NCI-H510A treated with DMSO at 0.1 percent for 48 hours (cell line): ENCODE measurements at regions not wholly inside any gene's neighbourhood (a gene's known extent, or its start where the extent isn't known, plus 50 kb on each side); places are given as distances from the start of the nearest gene placed in this dataset.

ENCODE experiments used
- DNase-seq: peaks from one replicate; lab custom pipeline; 2025; lab: John Stamatoyannopoulos, UW

DNA sequence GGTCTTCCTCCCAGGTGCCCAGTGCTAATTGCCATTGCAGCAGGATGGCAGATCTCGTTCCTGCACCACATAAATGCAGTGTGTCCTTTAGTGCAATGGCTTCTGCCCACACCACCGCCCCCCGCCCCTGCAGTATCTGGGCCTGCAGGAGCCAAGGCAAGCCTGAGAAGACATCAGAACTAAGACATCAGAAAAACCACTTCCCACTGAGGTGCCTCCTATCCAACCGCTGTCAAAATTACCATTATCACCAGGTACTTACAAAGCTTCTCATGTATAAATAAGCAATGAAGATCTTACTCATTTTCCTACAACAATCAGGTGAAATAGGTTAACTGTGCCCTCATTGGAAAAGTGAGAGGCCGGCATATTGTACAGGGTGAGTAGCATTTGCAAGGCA, 228.8 kb downstream of the FBXO15 start:
- no peak for DNase-seq

DNA sequence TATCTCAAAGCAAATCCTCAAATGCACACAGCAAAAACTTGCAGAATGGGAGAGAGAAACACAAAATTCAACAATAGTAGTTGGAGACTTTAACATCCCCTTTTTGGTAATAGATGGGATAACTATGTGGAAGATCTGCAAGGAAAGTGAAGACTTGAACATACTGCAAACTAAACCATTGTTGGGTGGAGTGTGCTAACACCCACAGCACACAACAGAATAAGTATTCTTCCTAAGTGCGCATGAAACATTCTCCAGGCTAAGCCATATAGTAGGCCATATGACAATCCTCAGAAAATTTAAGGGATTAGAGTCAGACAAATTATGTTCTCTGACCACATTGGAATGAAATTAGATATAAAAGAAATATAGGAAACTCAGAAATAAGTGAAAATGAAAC, 230.6 kb downstream of the FBXO15 start:
- no peak for DNase-seq

DNA sequence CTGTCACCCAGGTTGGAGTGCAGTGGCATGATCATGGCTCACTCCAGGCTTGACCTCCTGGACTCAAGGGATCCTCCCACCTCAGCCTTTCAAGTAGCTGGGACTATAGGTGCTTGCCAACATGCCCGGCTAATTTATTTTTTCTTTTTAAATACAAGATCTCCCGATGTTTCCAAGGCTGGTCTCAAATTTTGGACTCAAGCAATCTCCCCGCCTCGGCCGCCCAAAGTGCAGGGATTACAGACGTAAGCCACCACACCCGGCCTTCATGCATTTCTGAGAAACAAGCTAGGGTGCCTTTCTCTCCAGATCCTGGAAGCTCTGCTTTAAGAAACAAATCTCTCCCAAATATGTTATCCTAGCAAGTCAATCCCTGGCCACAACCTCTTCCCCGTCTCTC, 234.1 kb downstream of the FBXO15 start:
- no peak for DNase-seq

DNA sequence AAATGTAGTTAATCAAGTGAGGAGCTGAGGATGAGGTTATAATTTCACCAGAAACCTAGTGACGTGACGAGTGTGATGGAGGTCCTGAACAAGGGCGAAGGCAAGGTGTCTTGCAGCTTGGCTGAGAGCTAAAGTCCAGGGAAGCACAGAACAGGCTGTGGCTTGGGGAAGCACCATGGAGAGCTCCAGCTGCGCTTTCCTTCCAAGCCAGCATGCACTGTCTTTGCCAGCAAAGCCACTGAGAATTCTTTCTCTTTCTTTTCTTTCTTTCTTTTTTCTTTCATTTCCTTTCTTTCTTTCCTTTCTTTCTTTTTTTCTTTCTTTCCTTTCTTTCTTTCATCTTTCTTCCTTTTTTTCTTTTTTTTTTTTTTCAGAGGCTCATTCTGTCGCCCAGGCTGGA, 239.3 kb downstream of the FBXO15 start:
- DNase-seq, result no peak

- no peak for DNase-seq
Measured at GRCh38 chr18:73901566-73901965, 246.1 kb downstream of the FBXO15 start.

DNA sequence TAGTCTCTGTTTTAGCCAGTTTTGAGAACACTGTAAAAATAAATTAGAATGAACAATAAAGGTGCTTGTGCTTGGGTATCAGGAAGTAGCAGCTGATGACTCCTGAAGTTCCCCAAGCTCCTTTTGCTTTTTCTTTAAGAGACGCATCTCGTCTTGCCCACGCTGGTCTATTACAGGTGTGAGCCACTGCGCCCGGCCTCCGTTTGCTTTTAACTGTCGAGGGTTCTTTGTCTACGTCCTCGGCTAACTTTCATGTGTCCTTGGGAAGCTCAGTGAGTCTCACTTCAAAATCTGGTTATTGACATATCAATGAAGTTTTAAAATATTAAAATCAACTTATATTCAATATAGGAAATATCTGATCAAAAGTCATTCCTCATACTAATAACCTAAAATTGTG, 246.5 kb downstream of the FBXO15 start:
- DNase-seq, result no peak

DNA sequence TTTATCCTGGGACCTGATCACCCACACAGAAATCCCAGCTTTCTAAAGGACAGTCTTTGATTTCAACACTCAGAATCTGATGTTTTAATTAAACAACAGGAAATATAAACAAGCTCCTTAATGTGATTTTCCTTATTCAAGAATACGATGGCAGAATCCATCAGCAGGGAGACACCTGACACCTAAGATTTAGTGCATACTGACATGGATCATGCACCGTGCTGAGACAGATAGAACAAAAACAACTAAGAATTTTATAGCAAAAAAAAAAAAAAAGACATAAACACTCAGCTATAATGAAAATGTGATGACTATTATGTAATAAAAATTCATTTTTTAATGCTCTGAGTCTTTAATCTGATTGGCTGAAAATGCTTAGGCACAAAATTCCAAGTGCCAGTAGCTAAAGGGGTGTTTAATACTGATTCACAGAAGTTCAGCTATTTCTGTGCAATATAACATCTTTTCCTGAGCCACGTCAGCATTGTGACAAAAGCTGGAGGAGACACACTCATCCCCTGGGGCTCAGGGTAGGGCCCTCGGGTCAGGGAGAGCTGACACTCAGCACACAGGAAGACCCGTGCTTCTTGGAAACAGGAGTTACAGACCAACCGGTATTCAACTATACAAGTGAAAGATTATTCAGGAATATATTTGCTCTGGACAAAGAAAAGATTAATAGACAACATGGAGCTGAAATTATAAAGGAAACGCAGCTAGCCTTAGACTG, 247.4 kb downstream of the FBXO15 start:
- no peak for DNase-seq

DNA sequence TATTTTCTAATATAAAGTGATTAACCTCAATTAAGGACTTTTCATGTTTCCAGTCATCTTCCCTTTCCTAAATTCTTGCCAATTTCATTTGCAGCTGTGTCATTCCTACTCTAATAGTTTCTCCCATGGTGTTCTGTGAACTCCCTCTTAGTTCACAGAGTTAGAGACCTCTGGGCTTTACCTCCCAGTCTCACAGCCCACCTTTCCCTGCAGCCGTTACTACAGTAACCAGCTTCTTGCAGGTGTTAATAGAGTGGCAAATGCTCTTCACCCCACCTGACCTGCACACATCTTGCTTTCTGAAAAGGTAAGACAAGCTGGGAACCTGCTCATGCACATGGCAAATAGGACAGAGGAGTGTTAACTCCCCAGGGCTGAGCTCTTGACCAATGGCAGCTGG, 250.1 kb downstream of the FBXO15 start:
- DNase-seq, result no peak

DNA sequence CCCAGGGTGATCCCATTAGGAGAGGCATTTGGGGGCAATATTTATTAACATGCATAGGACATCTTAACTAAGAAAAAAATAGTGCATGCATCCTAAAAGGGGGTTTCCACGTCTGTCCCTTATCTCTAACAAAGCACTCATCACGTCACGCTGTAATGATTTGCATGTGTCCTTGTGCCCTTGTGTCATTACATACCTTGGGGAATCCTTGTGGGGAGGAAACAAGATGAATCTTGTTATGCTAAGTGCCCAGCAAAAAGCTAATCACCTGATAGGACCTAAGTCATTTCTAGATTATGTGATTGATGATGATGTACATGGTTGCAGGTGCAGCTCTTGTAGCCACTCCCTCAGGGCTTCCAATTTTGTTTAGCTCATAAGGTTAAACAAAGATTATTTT, 250.9 kb downstream of the FBXO15 start:
- DNase-seq, result no peak

GRCh38 chr18:73895701-73896100, 251.9 kb downstream of the FBXO15 start:
- DNase-seq, result peak; percentile 97

GRCh38 chr18:73893880-73894279, 253.8 kb downstream of the FBXO15 start:
- DNase-seq, result no peak

DNA sequence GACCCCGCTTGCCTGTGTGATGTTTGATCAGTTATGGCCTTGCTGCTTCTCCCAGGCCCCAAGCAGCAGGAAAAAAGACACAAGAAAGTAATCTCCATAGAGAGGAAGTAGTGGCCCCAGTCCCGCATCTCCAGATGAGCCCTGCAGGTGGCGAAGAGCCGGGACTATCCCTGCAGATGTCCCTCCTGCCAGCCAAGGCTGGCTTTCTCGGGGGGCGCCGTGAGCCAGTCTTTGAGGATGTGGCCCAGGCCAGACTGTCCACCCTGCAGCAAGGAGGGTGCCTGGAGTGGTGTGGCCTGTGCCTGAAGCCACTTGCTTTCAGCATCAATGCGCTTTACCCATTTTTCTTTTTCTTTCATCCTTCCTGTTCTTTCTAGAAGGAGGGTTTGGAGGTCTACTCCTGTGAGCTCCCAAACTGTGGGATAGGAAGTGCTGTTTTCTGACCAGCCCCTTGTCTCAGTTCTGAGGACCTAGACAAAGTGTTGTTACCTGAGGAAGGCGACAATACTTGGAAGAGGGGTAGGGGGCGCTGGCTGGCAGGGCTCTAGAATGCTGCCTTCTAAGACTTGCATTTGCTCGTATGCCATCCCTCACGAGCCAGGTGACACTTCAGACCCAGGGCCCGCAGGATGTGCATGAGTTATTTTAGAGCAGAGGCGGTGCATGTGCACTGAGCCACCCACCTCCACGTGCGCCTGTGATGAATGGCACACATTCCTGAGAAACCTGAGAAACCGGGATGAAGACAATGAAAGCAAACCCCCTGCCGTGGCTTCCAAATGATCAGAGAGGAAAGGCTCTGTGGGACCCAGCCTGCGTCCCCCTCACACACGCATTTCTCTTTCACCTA, 255.8 kb downstream of the FBXO15 start:
- DNase-seq, result peak; percentile 13

- no peak for DNase-seq
Measured at GRCh38 chr18:73888565-73888964, 259.1 kb downstream of the FBXO15 start.

DNA sequence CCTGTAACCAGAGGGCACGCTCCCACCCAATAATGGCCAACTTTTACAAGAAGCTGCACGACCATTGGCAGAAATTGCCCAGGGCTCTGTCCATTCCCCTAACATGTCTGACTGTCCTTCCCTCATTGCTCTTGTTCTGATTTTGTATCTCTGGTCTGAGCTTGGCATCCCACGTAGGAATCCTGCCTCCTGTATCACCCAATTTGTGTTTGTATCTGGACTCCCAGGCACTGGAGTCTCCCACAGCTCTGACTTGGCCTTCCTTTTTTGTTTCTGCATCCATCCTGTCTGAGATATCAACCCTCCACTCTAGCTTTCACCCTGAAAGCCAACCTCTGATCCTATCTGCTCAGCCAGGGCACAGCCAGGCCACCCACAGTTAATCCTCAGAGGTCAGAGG, 259.8 kb downstream of the FBXO15 start:
- DNase-seq, result no peak

- no peak for DNase-seq
Measured at GRCh38 chr18:73884868-73885267, 262.8 kb downstream of the FBXO15 start.

- DNase-seq, result no peak
Measured at GRCh38 chr18:73881396-73881917, 266.2 kb downstream of the FBXO15 start.

GRCh38 chr18:73880387-73880786, 267.2 kb downstream of the FBXO15 start:
- no peak for DNase-seq

DNA sequence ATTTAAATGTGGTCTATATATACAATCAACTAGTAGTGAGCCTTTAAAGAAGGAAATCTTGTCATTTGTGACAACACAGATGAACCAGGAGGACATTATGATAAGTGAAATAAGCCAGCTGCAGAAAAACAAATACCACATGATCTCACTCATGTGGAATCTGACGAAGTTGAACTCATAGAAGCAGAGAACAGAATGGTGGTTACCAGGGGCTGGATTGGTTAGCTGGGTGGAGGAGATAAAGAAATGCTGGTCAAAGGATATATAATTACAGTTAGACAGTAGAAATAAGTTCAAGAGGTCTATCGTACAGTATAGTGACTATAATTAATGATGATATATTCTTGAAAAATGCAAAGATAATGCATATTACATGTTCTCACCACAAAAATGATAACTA, 267.9 kb downstream of the FBXO15 start:
- no peak for DNase-seq

DNA sequence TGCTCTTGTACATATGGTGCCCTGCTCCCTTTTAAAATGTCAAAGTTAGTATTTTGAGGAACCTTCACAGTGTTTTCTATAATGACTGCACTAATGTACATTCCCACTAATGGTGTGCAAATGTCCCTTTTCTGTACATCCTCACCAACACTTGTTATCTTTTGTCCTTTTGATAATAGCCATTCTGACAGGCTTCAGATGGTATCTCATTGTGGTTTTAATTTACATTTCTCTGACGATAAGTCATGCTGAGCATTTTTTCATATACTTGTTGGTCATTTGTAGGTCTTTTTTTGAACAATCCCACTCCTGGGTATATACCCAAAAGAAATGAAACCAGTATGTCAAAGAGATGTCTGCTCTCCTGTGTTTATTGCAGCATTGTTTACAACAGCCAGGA, 268.3 kb downstream of the FBXO15 start:
- no peak for DNase-seq

GRCh38 chr18:73869182-73869581, 278.5 kb downstream of the FBXO15 start:
- no peak for DNase-seq

GRCh38 chr18:73861771-73862170, 285.9 kb downstream of the FBXO15 start:
- no peak for DNase-seq

DNA sequence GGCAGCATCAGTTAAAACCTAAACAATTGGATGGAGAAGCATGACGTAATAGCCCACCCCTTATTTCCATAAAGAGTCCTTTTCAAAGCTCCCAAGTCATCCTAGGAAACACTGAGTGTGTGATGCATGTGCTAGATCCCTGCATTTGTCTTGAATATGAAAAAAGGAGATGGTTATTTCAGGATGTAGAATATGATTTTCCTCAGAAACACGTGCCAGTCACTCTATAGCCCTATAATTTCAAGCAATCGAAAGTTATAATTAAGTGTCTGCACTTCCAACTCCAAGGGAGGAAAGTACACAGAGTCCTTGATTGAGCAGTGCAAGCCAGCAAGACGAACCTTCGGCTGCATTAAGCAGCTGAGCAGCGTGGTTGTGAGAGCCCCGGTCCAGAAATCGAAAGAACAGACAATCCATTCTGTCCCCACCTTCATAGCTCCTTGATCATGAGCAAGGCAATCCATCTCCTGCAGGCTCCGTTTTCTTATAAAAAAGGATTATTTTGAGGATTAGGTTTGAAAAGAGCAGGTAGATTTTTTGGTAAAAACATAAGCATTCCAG, 287.7 kb downstream of the FBXO15 start:
- no peak for DNase-seq
